ENCODE measurements at regions not wholly inside any gene's neighbourhood (a gene's known extent, or its start where the extent isn't known, plus 50 kb on each side); places are given as distances from the start of the nearest gene placed in this dataset.

GRCh38 chr10:21003240-21003822, 106.2 kb upstream of the NEBL start:
- TF ChIP-seq, protein P1, sequence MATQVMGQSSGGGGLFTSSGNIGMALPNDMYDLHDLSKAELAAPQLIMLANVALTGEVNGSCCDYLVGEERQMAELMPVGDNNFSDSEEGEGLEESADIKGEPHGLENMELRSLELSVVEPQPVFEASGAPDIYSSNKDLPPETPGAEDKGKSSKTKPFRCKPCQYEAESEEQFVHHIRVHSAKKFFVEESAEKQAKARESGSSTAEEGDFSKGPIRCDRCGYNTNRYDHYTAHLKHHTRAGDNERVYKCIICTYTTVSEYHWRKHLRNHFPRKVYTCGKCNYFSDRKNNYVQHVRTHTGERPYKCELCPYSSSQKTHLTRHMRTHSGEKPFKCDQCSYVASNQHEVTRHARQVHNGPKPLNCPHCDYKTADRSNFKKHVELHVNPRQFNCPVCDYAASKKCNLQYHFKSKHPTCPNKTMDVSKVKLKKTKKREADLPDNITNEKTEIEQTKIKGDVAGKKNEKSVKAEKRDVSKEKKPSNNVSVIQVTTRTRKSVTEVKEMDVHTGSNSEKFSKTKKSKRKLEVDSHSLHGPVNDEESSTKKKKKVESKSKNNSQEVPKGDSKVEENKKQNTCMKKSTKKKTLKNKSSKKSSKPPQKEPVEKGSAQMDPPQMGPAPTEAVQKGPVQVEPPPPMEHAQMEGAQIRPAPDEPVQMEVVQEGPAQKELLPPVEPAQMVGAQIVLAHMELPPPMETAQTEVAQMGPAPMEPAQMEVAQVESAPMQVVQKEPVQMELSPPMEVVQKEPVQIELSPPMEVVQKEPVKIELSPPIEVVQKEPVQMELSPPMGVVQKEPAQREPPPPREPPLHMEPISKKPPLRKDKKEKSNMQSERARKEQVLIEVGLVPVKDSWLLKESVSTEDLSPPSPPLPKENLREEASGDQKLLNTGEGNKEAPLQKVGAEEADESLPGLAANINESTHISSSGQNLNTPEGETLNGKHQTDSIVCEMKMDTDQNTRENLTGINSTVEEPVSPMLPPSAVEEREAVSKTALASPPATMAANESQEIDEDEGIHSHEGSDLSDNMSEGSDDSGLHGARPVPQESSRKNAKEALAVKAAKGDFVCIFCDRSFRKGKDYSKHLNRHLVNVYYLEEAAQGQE (IDR thresholded peaks at IDR 0.05; ENCODE audit: low read depth): no peak
- TF ChIP-seq CEBPB (IDR thresholded peaks at IDR 0.05) (no peak), ZBTB7A (IDR thresholded peaks at IDR 0.05; ENCODE audit: low read depth) (no peak), USF1 (IDR thresholded peaks at IDR 0.05) (no peak), NFIC (IDR thresholded peaks at IDR 0.05) (no peak), FOXM1 (IDR thresholded peaks at IDR 0.05; ENCODE audit: borderline replicate concordance, low read depth) (no peak), EGR1 (IDR thresholded peaks at IDR 0.05) (no peak), TAF1 (IDR thresholded peaks at IDR 0.05; ENCODE audit: low read depth) (no peak), CREB1 (IDR thresholded peaks at IDR 0.05; ENCODE audit: low read depth) (no peak), RAD21 (IDR thresholded peaks at IDR 0.05; ENCODE audit: low read depth) (no peak), TCF12 (IDR thresholded peaks at IDR 0.05; ENCODE audit: low read depth) (no peak), YY1 (IDR thresholded peaks at IDR 0.05; ENCODE audit: low read depth) (no peak), EP300 (IDR thresholded peaks at IDR 0.05; ENCODE audit: borderline replicate concordance) (no peak), TEAD4 (IDR thresholded peaks at IDR 0.05) (no peak)
- TF ChIP-seq, protein P2, sequence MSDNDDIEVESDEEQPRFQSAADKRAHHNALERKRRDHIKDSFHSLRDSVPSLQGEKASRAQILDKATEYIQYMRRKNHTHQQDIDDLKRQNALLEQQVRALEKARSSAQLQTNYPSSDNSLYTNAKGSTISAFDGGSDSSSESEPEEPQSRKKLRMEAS (IDR thresholded peaks at IDR 0.05): no peak

GRCh38 chr10:21002091-21002878, 105.2 kb upstream of the NEBL start:
- TF ChIP-seq TAF1 (IDR thresholded peaks at IDR 0.05; ENCODE audit: low read depth) (no peak), USF1 (IDR thresholded peaks at IDR 0.05) (no peak), CREB1 (IDR thresholded peaks at IDR 0.05; ENCODE audit: low read depth) (no peak), FOXM1 (IDR thresholded peaks at IDR 0.05; ENCODE audit: borderline replicate concordance, low read depth) (no peak), EP300 (IDR thresholded peaks at IDR 0.05; ENCODE audit: borderline replicate concordance) (no peak), EGR1 (IDR thresholded peaks at IDR 0.05) (no peak), NFIC (IDR thresholded peaks at IDR 0.05) (no peak), TEAD4 (IDR thresholded peaks at IDR 0.05) (no peak), ZBTB7A (IDR thresholded peaks at IDR 0.05; ENCODE audit: low read depth) (no peak), RAD21 (IDR thresholded peaks at IDR 0.05; ENCODE audit: low read depth) (no peak), TCF12 (IDR thresholded peaks at IDR 0.05; ENCODE audit: low read depth) (no peak)
- TF ChIP-seq, protein P2 (IDR thresholded peaks at IDR 0.05): no peak

- TF ChIP-seq TEAD4 (IDR thresholded peaks at IDR 0.05) (no peak), EP300 (IDR thresholded peaks at IDR 0.05; ENCODE audit: borderline replicate concordance) (no peak), USF1 (IDR thresholded peaks at IDR 0.05) (no peak), EGR1 (IDR thresholded peaks at IDR 0.05) (no peak), TAF1 (IDR thresholded peaks at IDR 0.05; ENCODE audit: low read depth) (no peak), CEBPB (IDR thresholded peaks at IDR 0.05) (no peak), CREB1 (IDR thresholded peaks at IDR 0.05; ENCODE audit: low read depth) (no peak), FOXM1 (IDR thresholded peaks at IDR 0.05; ENCODE audit: borderline replicate concordance, low read depth) (no peak), NFIC (IDR thresholded peaks at IDR 0.05) (no peak), YY1 (IDR thresholded peaks at IDR 0.05; ENCODE audit: low read depth) (no peak), RAD21 (IDR thresholded peaks at IDR 0.05; ENCODE audit: low read depth) (no peak), ZBTB7A (IDR thresholded peaks at IDR 0.05; ENCODE audit: low read depth) (no peak), TCF12 (IDR thresholded peaks at IDR 0.05; ENCODE audit: low read depth) (no peak)
- TF ChIP-seq, protein P1 (IDR thresholded peaks at IDR 0.05; ENCODE audit: low read depth): no peak
- TF ChIP-seq, protein P2 (IDR thresholded peaks at IDR 0.05): no peak
Observed at GRCh38 chr10:20999699-21000098, 102.6 kb upstream of the NEBL start.

- TF ChIP-seq YY1 (IDR thresholded peaks at IDR 0.05; ENCODE audit: low read depth) (no peak), TAF1 (IDR thresholded peaks at IDR 0.05; ENCODE audit: low read depth) (no peak), TCF12 (IDR thresholded peaks at IDR 0.05; ENCODE audit: low read depth) (no peak), RAD21 (IDR thresholded peaks at IDR 0.05; ENCODE audit: low read depth) (no peak), NFIC (IDR thresholded peaks at IDR 0.05) (no peak), CEBPB (IDR thresholded peaks at IDR 0.05) (no peak), FOXM1 (IDR thresholded peaks at IDR 0.05; ENCODE audit: borderline replicate concordance, low read depth) (no peak), TEAD4 (IDR thresholded peaks at IDR 0.05) (no peak), EP300 (IDR thresholded peaks at IDR 0.05; ENCODE audit: borderline replicate concordance) (no peak)
- TF ChIP-seq, protein P1 (IDR thresholded peaks at IDR 0.05; ENCODE audit: low read depth): no peak
Observed at GRCh38 chr10:20998036-20998435, 100.9 kb upstream of the NEBL start.

Data from Ishikawa (cell line).